Endothelial cell of umbilical vein (primary cell): ENCODE measurements at regions not wholly inside any gene's neighbourhood (a gene's known extent, or its start where the extent isn't known, plus 50 kb on each side); places are given as distances from the start of the nearest gene placed in this dataset.
"Not testable (repeated sequence)": the region's sequence is repeated elsewhere in the genome, so short reads cannot be mapped to it uniquely, and the experiment has no call there.

Source experiments
- BruUV-seq: library from RNA; stranded (reverse); fragments of 400-500 nt; replicated peaks from 2 replicates; lab custom pipeline; 2021; lab: Mats Ljungman, UMichigan
- CTCF ChIA-PET: fragments of 300-600, 350-600 bp; sonication (Branson Sonifier 250); formaldehyde crosslinking; loops from one replicate; lab custom pipeline; 2021; ENCODE audit warnings: antibody characterized with exemption, inconsistent platforms; lab: Charles Lee
- POLR2A ChIA-PET: fragments of 300-600, 350-600 bp; sonication (Branson Sonifier 250); formaldehyde crosslinking; loops from one replicate; lab custom pipeline; 2021; ENCODE audit warnings: antibody characterized with exemption, inconsistent platforms; lab: Charles Lee
- DNase-seq: peaks from one replicate; pipeline ENCODE4 v3.0.0-alpha.2; 2011; ENCODE audit warnings: low read depth, low spot score
- FAIRE-seq: peaks from 2 replicates; lab custom pipeline; 2011; peaks lifted over from hg19 to GRCh38; lab: Jason Lieb, UNC
- H2AFZ ChIP-seq: 2 replicates; pipeline ENCODE4 v1.6.0; 2012; ENCODE audit warnings: low read depth, low read length, control low read depth, inconsistent platforms
- H3K27ac ChIP-seq: 2 replicates; pipeline ENCODE4 v1.5.1; 2011; ENCODE audit warnings: low read depth, mild to moderate bottlenecking, control low read depth, low read length, moderate library complexity; ENCODE audit not compliant: insufficient read depth
- H3K27me3 ChIP-seq, 2 experiments: 2 replicates each; pipeline versions ENCODE4 v1.6.0 to v1.6.1; 2011; ENCODE audit warnings: low read length in 2 of 2, mixed read lengths in 1 of 2; ENCODE audit not compliant: control insufficient read depth in 2 of 2, insufficient read depth in 2 of 2
- H3K36me3 ChIP-seq, 2 experiments: 2 replicates in 1 of 2; 3 replicates in 1 of 2; pipeline ENCODE4 v1.5.1; 2011; ENCODE audit warnings: low read length in 2 of 2, mild to moderate bottlenecking in 1 of 2, moderate library complexity in 1 of 2; ENCODE audit not compliant: control insufficient read depth in 2 of 2, insufficient read depth in 2 of 2; ENCODE audit errors: extremely low read depth in 1 of 2
- H3K4me1 ChIP-seq: 3 replicates; pipeline ENCODE4 v1.5.1; 2011; ENCODE audit warnings: mild to moderate bottlenecking, low read length; ENCODE audit not compliant: control insufficient read depth, insufficient read depth; ENCODE audit errors: extremely low read depth
- H3K4me2 ChIP-seq: 2 replicates; pipeline ENCODE4 v1.6.1; 2011; ENCODE audit warnings: low read length, control low read depth, mixed read lengths; ENCODE audit not compliant: insufficient read depth
- H3K4me3 ChIP-seq, 3 experiments: fragments of 200-600 bp in 1 of 3; sonication (generic), shearing (Covaris generic) in 1 of 3; replicated peaks in 1 of 3; 2 replicates each; pipeline ENCODE4 v1.5.1; 2011 to 2016; ENCODE audit warnings: control low read depth in 3 of 3, low read length in 3 of 3, mild to moderate bottlenecking in 2 of 3, inconsistent platforms in 1 of 3, low read depth in 1 of 3, moderate library complexity in 1 of 3; ENCODE audit not compliant: insufficient read depth in 1 of 3
- H3K79me2 ChIP-seq: 2 replicates; pipeline ENCODE4 v1.6.0; 2012; ENCODE audit warnings: low read length, inconsistent platforms; ENCODE audit not compliant: control insufficient read depth, insufficient read depth
- H3K9ac ChIP-seq: replicated peaks from 2 replicates; pipeline ENCODE3; 2011; ENCODE audit warnings: low read length, control low read depth; ENCODE audit not compliant: insufficient read depth; ENCODE audit errors: extremely low read depth
- H3K9me1 ChIP-seq: replicated peaks from 3 replicates; pipeline ENCODE4 v1.6.0; 2011; ENCODE audit warnings: mild to moderate bottlenecking, low read length; ENCODE audit not compliant: control insufficient read depth, insufficient read depth; ENCODE audit errors: extremely low read depth
- H3K9me3 ChIP-seq: replicated peaks from 2 replicates; pipeline ENCODE4 v1.5.1; 2012; ENCODE audit warnings: low read length, inconsistent platforms; ENCODE audit not compliant: control insufficient read depth, insufficient read depth
- H4K20me1 ChIP-seq: replicated peaks from 2 replicates; pipeline ENCODE3; 2011; ENCODE audit warnings: mild to moderate bottlenecking, low read length; ENCODE audit not compliant: control insufficient read depth, insufficient read depth; ENCODE audit errors: extremely low read depth
- CTCF ChIP-seq, 2 donors: IDR thresholded peaks; 1 replicate in 1 of 2; 2 replicates in 1 of 2; pipeline ENCODE4 v1.5.1; 2011; ENCODE audit warnings: low read length in 2 of 2, mild to moderate bottlenecking in 2 of 2, moderate library complexity in 2 of 2, control low read depth in 1 of 2, inconsistent platforms in 1 of 2, low read depth in 1 of 2; ENCODE audit not compliant: insufficient read depth in 1 of 2; ENCODE audit errors: extremely low read depth in 1 of 2
- MYC ChIP-seq: IDR thresholded peaks from one replicate; pipeline ENCODE4 v1.6.1; 2011; ENCODE audit warnings: mild to moderate bottlenecking, low read depth, low read length
- POLR2A ChIP-seq: IDR thresholded peaks from 2 replicates; pipeline ENCODE4 v1.6.1; 2012; ENCODE audit warnings: low read depth, mild to moderate bottlenecking, control low read depth, low read length
- POLR2AphosphoS5 ChIP-seq: IDR thresholded peaks from 2 replicates; pipeline ENCODE4 v1.6.1; 2012; ENCODE audit warnings: low read depth, mild to moderate bottlenecking, control low read depth, low read length, moderate library complexity; ENCODE audit not compliant: insufficient read depth
- dilution Hi-C: fragments of 300-500 bp; cut with MboI; formaldehyde crosslinking; loops from one replicate; pipeline ENCODE4 v1.15.0; 2019; ENCODE audit warnings: low sequenced_read_pairs; ENCODE audit not compliant: extremely low pct_ligation_motif_present
- intact Hi-C: fragments of 100-400 bp; cut with micrococcal nuclease; formaldehyde crosslinking; loops from one replicate; pipeline ENCODE4 v1.10.0; 2022

DNA sequence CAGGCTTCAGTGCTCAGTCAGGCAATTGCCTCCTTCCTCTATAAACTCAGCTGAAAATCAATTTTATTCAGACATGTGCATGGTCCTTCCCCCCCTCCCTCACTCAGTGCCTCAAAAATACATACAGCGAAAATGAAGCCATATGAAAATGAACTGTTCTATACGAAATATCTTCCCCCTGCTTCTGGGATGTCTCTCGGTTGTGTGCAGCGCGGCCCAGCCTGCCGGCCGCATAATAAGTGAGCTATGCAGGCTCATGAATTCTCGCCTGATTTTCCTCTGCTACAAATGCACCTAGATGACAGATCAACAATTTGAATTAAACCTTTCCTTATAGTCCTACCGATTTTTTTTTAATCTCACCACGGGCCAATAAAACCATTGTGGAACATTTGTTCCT lies 252.9 kb downstream of the CRLF2 start:
- dilution Hi-C loops = no loop called here
- no peak for FAIRE-seq
- Histone ChIP-seq H3K9me3 (peaks cover 7% of the 10 kb centered on the region), H2AFZ (no peak overlapping the region), H3K9ac (no peak overlapping the region), H3K36me3 (no peaks in the 10 kb centered on the region), H3K27ac (no peak overlapping the region), H3K4me1 (no peaks in the 10 kb centered on the region), H3K9me1 (no peaks in the 10 kb centered on the region), H3K4me2 (no peak overlapping the region), H4K20me1 (no peaks in the 10 kb centered on the region), H3K4me3 (no peak overlapping the region), H3K79me2 (no peaks in the 10 kb centered on the region), H3K27me3 (no peaks in the 10 kb centered on the region)
- BruUV-seq = no TSS peak
- POLR2A ChIA-PET = no interaction called here
- CTCF ChIA-PET = no interaction called here
- no peak for TF ChIP-seq POLR2AphosphoS5
- no peak for TF ChIP-seq MYC
- TF ChIP-seq CTCF (IDR thresholded peaks at IDR 0.05; ENCODE audit: extremely low read depth in 1 of 2, insufficient read depth in 1 of 2, low read depth in 1 of 2, low read length in 2 of 2) = no peak
- no peak for TF ChIP-seq POLR2A
- no peak for DNase-seq
- intact Hi-C loops = no loop called here

- DNase-seq, H3K9me3 ChIP-seq, H3K36me3 ChIP-seq, CTCF ChIA-PET, BruUV-seq, intact Hi-C loops, H4K20me1 ChIP-seq, POLR2A ChIA-PET, H3K4me3 ChIP-seq, H3K9me1 ChIP-seq, H2AFZ ChIP-seq, H3K27ac ChIP-seq, H3K4me2 ChIP-seq, H3K79me2 ChIP-seq, H3K4me1 ChIP-seq, FAIRE-seq, H3K27me3 ChIP-seq, dilution Hi-C loops, H3K9ac ChIP-seq: not testable (repeated sequence)
These were observed 257.2 kb downstream of the CRLF2 start for GRCh38 chrX:955168-955781.
